D721Med (cell line): ENCODE measurements at regions not wholly inside any gene's neighbourhood (a gene's known extent, or its start where the extent isn't known, plus 50 kb on each side); places are given as distances from the start of the nearest gene placed in this dataset.

ENCODE experiments used
- DNase-seq: peaks from one replicate; pipeline ENCODE4 v3.0.0; 2011; ENCODE audit warnings: low spot score; ENCODE audit not compliant: insufficient read length
- FAIRE-seq: peaks from 2 replicates; lab custom pipeline; 2011; peaks lifted over from hg19 to GRCh38; lab: Jason Lieb, UNC
- CTCF ChIP-seq: IDR thresholded peaks from 2 replicates; pipeline ENCODE4 v1.5.1; 2012; ENCODE audit warnings: mild to moderate bottlenecking, control low read depth; ENCODE audit not compliant: insufficient read depth; ENCODE audit errors: missing control alignments

GRCh38 chr4:152023674-152024073 lies 262.9 kb upstream of the GATB start:
- FAIRE-seq = no peak
- no peak for DNase-seq

DNA sequence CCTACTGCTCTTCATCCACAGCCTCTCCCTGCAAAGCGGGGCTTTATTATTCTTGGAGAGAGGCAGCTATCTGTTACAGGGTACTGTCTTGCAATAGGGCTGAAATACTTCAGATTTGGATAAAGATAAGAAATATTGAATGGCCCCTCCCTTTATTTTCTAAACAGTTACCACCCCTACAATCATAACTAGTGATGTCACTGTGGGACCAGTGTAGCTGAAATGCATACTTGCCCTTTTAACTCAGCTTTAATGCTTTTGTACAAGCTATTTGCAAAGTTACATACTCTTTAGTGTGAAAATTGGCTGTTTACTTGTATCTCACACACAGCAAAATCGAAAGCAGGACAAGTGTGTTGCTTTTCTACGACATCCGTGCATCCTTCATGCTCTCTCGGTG lies 261.7 kb upstream of the GATB start:
- no peak for TF ChIP-seq CTCF
- FAIRE-seq (no peak), DNase-seq (no peak)

More at GRCh38 chr4:152023674-152024073, 262.9 kb upstream of the GATB start:
- TF ChIP-seq CTCF = no peak

- FAIRE-seq = no peak
- DNase-seq = no peak
- no peak for TF ChIP-seq CTCF
These were observed 261.1 kb upstream of the GATB start for GRCh38 chr4:152021788-152022438.

DNA sequence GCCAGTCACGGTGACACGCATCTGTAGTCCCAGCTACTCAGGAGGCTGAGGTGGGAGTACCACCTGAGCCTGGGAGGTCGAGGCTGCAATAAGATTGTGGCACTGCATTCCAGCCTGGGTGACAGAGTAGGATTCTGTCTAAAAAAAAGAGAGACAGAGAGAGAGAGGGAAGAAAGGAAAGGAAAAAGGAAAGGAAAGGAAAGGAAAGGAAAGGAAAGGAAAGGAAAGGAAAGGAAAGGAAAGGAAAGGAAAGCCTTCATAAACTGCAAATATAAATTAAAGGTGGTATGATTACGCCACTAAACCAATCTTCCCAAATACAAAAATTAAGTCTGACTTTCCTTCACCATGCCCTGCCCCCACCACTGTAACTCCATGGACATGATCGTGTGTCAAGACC lies 259.3 kb upstream of the GATB start:
- TF ChIP-seq CTCF = no peak
- no peak for DNase-seq
- no peak for FAIRE-seq

GRCh38 chr4:152016303-152016620 lies 255.5 kb upstream of the GATB start:
- FAIRE-seq = no peak
- no peak for DNase-seq

GRCh38 chr4:152015597-152016302 lies 254.9 kb upstream of the GATB start:
- no peak for TF ChIP-seq CTCF
- DNase-seq (no peak), FAIRE-seq (no peak)

More at GRCh38 chr4:152016303-152016620, 255.5 kb upstream of the GATB start:
- TF ChIP-seq CTCF = no peak

GRCh38 chr4:152014280-152014679 lies 253.5 kb upstream of the GATB start:
- no peak for DNase-seq
- no peak for FAIRE-seq
- TF ChIP-seq CTCF = no peak
